GM12892 (cell line): ENCODE measurements at regions not wholly inside any gene's neighbourhood (a gene's known extent, or its start where the extent isn't known, plus 50 kb on each side); places are given as distances from the start of the nearest gene placed in this dataset.

ENCODE experiments used
- POLR2A ChIP-seq: IDR thresholded peaks from 2 replicates; pipeline ENCODE4 v1.6.1; 2011; ENCODE audit warnings: low read depth, low read length, control low read depth
- POLR2AphosphoS5 ChIP-seq: IDR thresholded peaks from 2 replicates; pipeline ENCODE4 v1.6.1; 2011; ENCODE audit warnings: low read depth, low read length, control low read depth

GRCh38 chr22:33149611-33150010, 91.4 kb upstream of the SYN3 start:
- TF ChIP-seq POLR2AphosphoS5 (no peak), POLR2A (no peak)
